Activated CD8-positive, alpha-beta T cell treated with anti-CD3 and anti-CD28 coated beads, Interleukin-2, amount 10 ng/mL, durations not matched to agents 7 days and 5 days (primary cell): ENCODE measurements at regions not wholly inside any gene's neighbourhood (a gene's known extent, or its start where the extent isn't known, plus 50 kb on each side); places are given as distances from the start of the nearest gene placed in this dataset.

Experiments used
- ATAC-seq: fragments of 150-1000 bp; cut with Tn5 transposase; one replicate; pipeline ENCODE4 v1.10.0; 2021; ENCODE audit warnings: moderate library complexity
- CTCF ChIA-PET: fragments of 350-600 bp; sonication (Branson Sonifier 250); formaldehyde crosslinking; loops from one replicate; lab custom pipeline; 2021; ENCODE audit warnings: antibody characterized with exemption; lab: Charles Lee
- POLR2A ChIA-PET: fragments of 350-600 bp; sonication (Branson Sonifier 250); formaldehyde crosslinking; loops from one replicate; lab custom pipeline; 2021; ENCODE audit warnings: antibody characterized with exemption; lab: Charles Lee
- DNase-seq: peaks from one replicate; pipeline ENCODE4 v3.0.0-alpha.2; 2020
- H3K27ac Mint-ChIP-seq: one replicate; pipeline ENCODE4 v1.8.0; 2021; ENCODE audit warnings: mild to moderate bottlenecking, mixed read lengths
- H3K27me3 Mint-ChIP-seq: one replicate; pipeline ENCODE4 v1.8.0; 2021; ENCODE audit warnings: low read depth, mixed read lengths
- H3K36me3 Mint-ChIP-seq: one replicate; pipeline ENCODE4 v1.8.0; 2021; ENCODE audit warnings: low read depth, mixed read lengths
- H3K4me1 Mint-ChIP-seq: one replicate; pipeline ENCODE4 v1.8.0; 2021; ENCODE audit warnings: low read depth, mixed read lengths
- H3K4me3 Mint-ChIP-seq: one replicate; pipeline ENCODE4 v1.8.0; 2021; ENCODE audit warnings: mild to moderate bottlenecking, mixed read lengths
- H3K9me3 Mint-ChIP-seq: one replicate; pipeline ENCODE4 v1.8.0; 2022; ENCODE audit warnings: mixed read lengths; ENCODE audit not compliant: insufficient read depth

DNA sequence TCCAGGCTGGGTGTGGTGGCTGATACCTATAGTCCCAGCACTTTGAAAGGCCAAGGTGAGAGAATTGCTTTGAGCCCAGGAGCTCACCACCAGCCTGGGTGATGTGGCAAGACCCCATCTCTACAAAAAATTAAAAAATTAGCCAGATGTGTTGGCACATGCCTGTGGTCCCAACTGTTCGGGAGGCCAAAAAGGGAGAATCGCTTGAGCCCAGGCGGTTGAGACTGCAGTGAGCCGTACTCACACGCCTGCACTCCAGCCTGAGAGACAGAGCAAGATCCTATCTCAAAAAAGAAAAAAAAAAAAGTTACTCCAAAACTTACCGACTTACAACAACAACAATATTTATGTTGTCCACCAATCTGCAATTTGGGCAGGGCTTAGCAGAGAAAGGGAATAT is 178.0 kb upstream of the FN1 start:
- ATAC-seq (no peak), DNase-seq (no peak)
- no peaks in the 10 kb centered on the region for H3K36me3 Mint-ChIP-seq
- H3K9me3 Mint-ChIP-seq: no peaks in the 10 kb centered on the region
- CTCF ChIA-PET: no interaction called here
- no peak overlapping the region for H3K27ac Mint-ChIP-seq
- no peaks in the 10 kb centered on the region for H3K4me1 Mint-ChIP-seq
- peaks cover 2% of the 10 kb centered on the region for H3K27me3 Mint-ChIP-seq
- H3K4me3 Mint-ChIP-seq: no peak overlapping the region
- POLR2A ChIA-PET: no interaction called here

GRCh38 chr2:215613280-215613679 is 177.4 kb upstream of the FN1 start:
- no peak for DNase-seq
- Mint-ChIP-seq H3K27me3 (peaks cover 2% of the 10 kb centered on the region), H3K9me3 (no peaks in the 10 kb centered on the region), H3K27ac (no peak overlapping the region), H3K4me3 (no peak overlapping the region), H3K36me3 (no peaks in the 10 kb centered on the region), H3K4me1 (no peaks in the 10 kb centered on the region)
- CTCF ChIA-PET: no interaction called here
- no peak for ATAC-seq
- POLR2A ChIA-PET: no interaction called here

GRCh38 chr2:215612786-215613185 is 176.9 kb upstream of the FN1 start:
- H3K36me3 Mint-ChIP-seq: no peaks in the 10 kb centered on the region
- ChIA-PET POLR2A (no interaction called here), CTCF (no interaction called here)
- no peaks in the 10 kb centered on the region for H3K4me1 Mint-ChIP-seq
- ATAC-seq (no peak), DNase-seq (no peak)
- H3K9me3 Mint-ChIP-seq: no peaks in the 10 kb centered on the region
- no peak overlapping the region for H3K27ac Mint-ChIP-seq
- H3K4me3 Mint-ChIP-seq: no peak overlapping the region
- peaks cover 2% of the 10 kb centered on the region for H3K27me3 Mint-ChIP-seq

DNA sequence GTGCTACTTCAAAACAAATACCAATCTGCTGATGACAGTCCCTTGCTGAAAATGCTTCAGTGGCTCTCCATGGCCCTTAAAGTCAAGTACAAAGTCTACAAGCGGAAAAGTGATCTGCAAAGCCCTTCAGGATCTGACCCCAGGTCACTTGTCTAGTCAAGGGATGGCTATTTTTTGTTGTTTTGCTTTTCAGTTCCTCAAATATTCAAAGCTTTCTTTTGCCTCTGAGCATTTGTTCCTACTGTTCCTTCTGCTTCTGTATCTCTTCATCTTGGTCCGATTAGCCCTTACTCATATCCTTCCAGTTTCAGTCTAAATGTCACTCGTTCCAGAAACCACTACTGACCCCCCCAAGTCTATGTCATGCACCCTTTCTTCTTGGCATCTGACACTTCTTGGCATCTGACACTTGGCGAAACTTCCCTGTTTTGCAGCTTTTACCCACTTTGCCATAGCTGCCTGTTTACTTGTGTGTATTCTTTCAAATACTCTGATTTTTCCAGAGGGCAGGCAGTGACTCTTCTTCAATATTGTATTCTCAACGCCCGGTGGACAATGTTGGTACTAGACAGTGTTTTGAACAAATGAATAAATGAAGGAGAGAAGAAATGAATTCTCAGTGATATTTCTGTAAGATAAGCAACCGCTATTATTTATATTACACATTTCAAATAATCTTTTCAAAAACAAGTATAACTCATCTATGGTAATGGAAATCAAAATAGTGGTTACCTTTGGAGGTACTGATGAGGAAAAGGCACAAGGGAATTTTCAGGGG is 175.9 kb upstream of the FN1 start:
- Mint-ChIP-seq H3K9me3 (no peaks in the 10 kb centered on the region), H3K4me1 (no peaks in the 10 kb centered on the region), H3K36me3 (no peaks in the 10 kb centered on the region), H3K4me3 (no peak overlapping the region), H3K27me3 (peaks cover under 1% of the 10 kb centered on the region), H3K27ac (no peak overlapping the region)
- CTCF ChIA-PET: no interaction called here
- DNase-seq (no peak), ATAC-seq (no peak)
- POLR2A ChIA-PET: no interaction called here

DNA sequence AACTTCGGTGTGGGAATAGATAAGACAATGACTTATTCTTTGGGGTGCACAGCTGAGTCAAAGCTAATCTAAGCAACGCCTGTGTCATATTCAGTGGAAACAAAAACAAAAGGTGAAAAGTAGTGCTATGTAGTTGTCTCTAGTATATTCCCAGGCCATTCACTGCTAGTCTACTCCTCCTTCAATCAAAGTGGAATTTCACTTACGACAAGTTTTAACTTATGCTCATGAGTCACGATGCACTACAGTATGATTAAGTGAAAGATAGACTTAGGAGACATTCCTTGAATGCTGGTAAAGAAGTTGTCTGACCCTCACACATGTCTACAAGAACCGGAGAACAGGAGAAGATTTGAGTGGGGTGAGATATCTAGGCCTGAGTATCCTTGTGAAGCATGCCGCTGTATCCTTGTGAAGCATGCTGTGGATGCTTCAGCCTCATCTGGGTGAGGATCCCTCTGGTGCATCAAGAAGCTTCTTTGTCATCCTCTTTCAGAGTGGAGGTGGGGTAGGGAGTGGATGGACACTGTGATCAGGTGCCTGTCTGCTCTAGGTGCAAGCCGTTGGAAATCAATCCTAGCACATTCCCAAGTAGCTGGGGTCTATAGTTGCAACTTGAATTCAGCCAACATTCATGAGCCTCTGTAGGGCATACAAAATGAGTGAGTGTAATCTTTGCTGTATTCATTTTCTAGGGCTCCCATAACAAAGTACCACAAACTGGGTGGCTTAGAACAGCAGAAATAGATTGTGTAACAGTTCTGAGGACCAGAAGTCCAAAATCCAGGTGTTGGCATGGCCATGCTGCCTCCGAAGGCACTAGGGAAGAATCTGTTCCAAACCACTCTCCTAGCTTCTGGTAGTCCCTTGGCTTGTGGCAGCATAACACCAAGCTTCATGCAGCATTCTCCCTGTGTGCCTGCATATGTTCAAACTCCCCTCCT is 173.5 kb upstream of the FN1 start:
- H3K4me1 Mint-ChIP-seq: no peaks in the 10 kb centered on the region
- ATAC-seq (no peak), DNase-seq (no peak)
- CTCF ChIA-PET: no interaction called here
- H3K36me3 Mint-ChIP-seq: no peaks in the 10 kb centered on the region
- no peaks in the 10 kb centered on the region for H3K9me3 Mint-ChIP-seq
- H3K27ac Mint-ChIP-seq: no peak overlapping the region
- no peak overlapping the region for H3K4me3 Mint-ChIP-seq
- peaks cover 1% of the 10 kb centered on the region for H3K27me3 Mint-ChIP-seq
- POLR2A ChIA-PET: no interaction called here

- Mint-ChIP-seq H3K4me1 (no peaks in the 10 kb centered on the region), H3K27me3 (peaks cover 2% of the 10 kb centered on the region), H3K27ac (no peak overlapping the region), H3K36me3 (no peaks in the 10 kb centered on the region), H3K4me3 (no peak overlapping the region), H3K9me3 (no peaks in the 10 kb centered on the region)
- POLR2A ChIA-PET: no interaction called here
- DNase-seq (no peak), ATAC-seq (no peak)
- CTCF ChIA-PET: no interaction called here
These were observed 171.9 kb upstream of the FN1 start for GRCh38 chr2:215607766-215608165.

DNA sequence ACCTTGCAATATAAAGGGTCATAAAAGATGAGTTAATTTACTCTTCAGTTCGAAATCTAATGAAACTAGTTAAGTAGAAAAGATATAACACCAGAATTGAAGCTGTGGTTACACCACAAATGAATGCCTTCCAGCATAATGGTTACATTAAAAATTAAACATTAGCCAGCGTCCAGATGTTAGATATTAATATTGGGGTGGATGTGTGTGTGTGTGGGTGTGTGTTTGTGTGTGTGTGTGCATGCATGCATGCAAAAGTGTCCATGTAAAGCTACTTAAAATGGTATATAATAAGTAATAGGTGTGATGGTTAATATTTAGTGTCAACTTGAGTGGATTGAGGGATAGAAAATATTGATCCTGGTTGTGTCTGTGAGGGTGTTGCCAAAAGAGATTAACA is 170.4 kb upstream of the FN1 start:
- Mint-ChIP-seq H3K4me1 (no peaks in the 10 kb centered on the region), H3K4me3 (no peak overlapping the region), H3K36me3 (no peaks in the 10 kb centered on the region), H3K27ac (no peak overlapping the region), H3K9me3 (no peaks in the 10 kb centered on the region), H3K27me3 (peaks cover 2% of the 10 kb centered on the region)
- POLR2A ChIA-PET: no interaction called here
- DNase-seq: no peak
- ATAC-seq: no peak
- CTCF ChIA-PET: no interaction called here

DNA sequence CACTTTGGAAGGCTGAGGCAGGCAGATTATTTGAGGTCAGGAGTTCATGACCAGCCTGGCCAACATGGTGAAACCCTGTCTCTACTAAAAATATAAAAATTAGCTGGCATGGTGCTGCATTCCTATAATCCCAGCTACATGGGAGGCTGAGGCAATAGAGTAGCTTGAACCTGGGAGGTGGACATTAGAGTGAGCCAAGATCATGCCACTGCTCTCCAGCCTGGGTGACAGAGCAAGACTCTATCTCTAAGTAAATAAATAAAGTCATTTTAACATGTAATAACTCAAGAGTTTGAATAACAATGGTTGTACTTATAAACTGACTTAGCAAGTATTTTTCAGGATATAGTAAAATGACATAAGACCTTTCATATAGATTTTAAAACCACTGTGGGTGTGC is 169.3 kb upstream of the FN1 start:
- Mint-ChIP-seq H3K9me3 (no peaks in the 10 kb centered on the region), H3K36me3 (no peaks in the 10 kb centered on the region), H3K4me3 (no peak overlapping the region), H3K27ac (no peak overlapping the region), H3K4me1 (no peaks in the 10 kb centered on the region), H3K27me3 (peaks cover 2% of the 10 kb centered on the region)
- ATAC-seq (no peak), DNase-seq (no peak)
- ChIA-PET CTCF (no interaction called here), POLR2A (no interaction called here)

DNA sequence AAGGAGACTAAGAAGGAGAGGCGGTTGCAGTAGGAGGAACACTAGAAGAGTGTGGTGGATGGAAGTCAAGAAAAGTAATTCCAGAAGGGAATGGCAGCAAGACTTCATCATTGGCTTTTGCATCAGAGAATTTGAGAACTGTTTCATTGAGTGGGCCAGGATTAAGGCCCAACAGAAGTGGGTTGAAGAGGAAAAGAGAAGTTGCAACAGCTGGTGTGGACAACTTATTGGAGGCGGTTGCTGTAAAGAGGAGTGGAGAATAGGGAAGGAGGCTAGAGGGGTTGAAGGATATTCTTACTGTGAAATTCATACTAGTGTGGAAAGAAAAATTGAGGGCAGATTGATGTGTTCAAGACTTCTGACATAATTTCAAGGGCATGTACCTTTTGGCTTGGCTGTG is 168.7 kb upstream of the FN1 start:
- DNase-seq (no peak), ATAC-seq (no peak)
- H3K4me1 Mint-ChIP-seq: no peaks in the 10 kb centered on the region
- H3K27me3 Mint-ChIP-seq: peaks cover 2% of the 10 kb centered on the region
- H3K9me3 Mint-ChIP-seq: no peaks in the 10 kb centered on the region
- ChIA-PET POLR2A (no interaction called here), CTCF (no interaction called here)
- H3K27ac Mint-ChIP-seq: no peak overlapping the region
- no peaks in the 10 kb centered on the region for H3K36me3 Mint-ChIP-seq
- no peak overlapping the region for H3K4me3 Mint-ChIP-seq

GRCh38 chr2:215603440-215603839 is 167.6 kb upstream of the FN1 start:
- Mint-ChIP-seq H3K36me3 (no peaks in the 10 kb centered on the region), H3K9me3 (no peaks in the 10 kb centered on the region), H3K4me3 (no peak overlapping the region), H3K27ac (no peak overlapping the region), H3K27me3 (peaks cover 2% of the 10 kb centered on the region), H3K4me1 (no peaks in the 10 kb centered on the region)
- no peak for ATAC-seq
- ChIA-PET CTCF (no interaction called here), POLR2A (no interaction called here)
- DNase-seq: no peak

DNA sequence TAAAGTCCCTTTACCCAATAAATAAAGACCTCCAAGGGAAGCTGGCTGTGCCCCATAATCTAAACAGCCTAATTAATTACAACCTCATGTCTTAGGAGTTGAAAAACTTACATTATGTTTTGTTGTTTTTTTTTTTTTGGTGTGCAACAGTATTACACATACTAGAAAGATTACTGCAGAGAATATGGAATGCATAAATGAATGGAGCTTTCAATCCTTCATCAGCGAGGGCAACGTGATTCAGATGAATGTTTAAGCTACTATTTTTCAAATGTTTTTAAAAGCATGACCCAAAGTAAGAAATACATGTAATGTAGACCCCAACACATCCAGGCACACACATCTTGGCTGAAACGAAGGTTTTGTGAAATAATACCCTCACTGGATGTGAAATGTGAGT is 167.1 kb upstream of the FN1 start:
- H3K27ac Mint-ChIP-seq: no peak overlapping the region
- peaks cover 2% of the 10 kb centered on the region for H3K27me3 Mint-ChIP-seq
- no peaks in the 10 kb centered on the region for H3K9me3 Mint-ChIP-seq
- ChIA-PET CTCF (no interaction called here), POLR2A (no interaction called here)
- H3K4me1 Mint-ChIP-seq: no peaks in the 10 kb centered on the region
- H3K36me3 Mint-ChIP-seq: no peaks in the 10 kb centered on the region
- no peak overlapping the region for H3K4me3 Mint-ChIP-seq
- DNase-seq (no peak), ATAC-seq (no peak)

GRCh38 chr2:215601990-215602721 is 166.3 kb upstream of the FN1 start:
- Mint-ChIP-seq H3K27ac (no peak overlapping the region), H3K4me3 (no peak overlapping the region), H3K27me3 (peaks cover 2% of the 10 kb centered on the region), H3K9me3 (no peaks in the 10 kb centered on the region), H3K4me1 (no peaks in the 10 kb centered on the region), H3K36me3 (no peaks in the 10 kb centered on the region)
- no peak for DNase-seq
- ChIA-PET CTCF (no interaction called here), POLR2A (no interaction called here)
- no peak for ATAC-seq
